Neural cell (in vitro differentiated cells): ENCODE measurements at regions not wholly inside any gene's neighbourhood (a gene's known extent, or its start where the extent isn't known, plus 50 kb on each side); places are given as distances from the start of the nearest gene placed in this dataset.

ENCODE experiments used
- SMC3 ChIP-seq: fragments of 450-650 bp; conservative IDR thresholded peaks from 2 replicates; pipeline ENCODE4 v1.6.1; 2014; ENCODE audit warnings: antibody characterized with exemption, mild to moderate bottlenecking, moderate library complexity; ENCODE audit not compliant: poor library complexity
- TF ChIP-seq, protein P1 (sequence below): fragments of 450-650 bp; IDR thresholded peaks from 2 replicates; pipeline ENCODE4 v1.5.1; 2014; ENCODE audit warnings: antibody characterized with exemption, mild to moderate bottlenecking, moderate library complexity; ENCODE audit not compliant: poor library complexity, severe bottlenecking

DNA sequence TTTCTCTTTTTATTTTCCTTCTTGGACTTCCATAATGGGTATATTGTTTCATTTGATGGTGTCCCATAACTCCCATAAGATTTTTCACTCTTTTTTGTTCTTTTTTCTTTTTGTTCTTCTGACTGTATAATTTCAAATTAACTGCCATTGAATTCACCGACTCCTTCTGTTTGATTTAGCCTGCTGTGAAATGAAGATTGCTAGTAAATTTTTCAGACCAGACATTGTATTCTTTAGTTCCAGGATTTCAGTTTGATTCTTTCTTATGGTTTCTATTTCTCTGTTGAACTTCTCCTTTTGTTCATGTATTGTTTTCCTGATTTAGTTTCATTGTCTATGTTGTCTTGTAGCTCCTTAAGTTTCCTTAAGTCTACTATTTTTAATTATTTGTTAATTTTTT lies 87.6 kb upstream of the SPOPL start:
- TF ChIP-seq, protein P1, sequence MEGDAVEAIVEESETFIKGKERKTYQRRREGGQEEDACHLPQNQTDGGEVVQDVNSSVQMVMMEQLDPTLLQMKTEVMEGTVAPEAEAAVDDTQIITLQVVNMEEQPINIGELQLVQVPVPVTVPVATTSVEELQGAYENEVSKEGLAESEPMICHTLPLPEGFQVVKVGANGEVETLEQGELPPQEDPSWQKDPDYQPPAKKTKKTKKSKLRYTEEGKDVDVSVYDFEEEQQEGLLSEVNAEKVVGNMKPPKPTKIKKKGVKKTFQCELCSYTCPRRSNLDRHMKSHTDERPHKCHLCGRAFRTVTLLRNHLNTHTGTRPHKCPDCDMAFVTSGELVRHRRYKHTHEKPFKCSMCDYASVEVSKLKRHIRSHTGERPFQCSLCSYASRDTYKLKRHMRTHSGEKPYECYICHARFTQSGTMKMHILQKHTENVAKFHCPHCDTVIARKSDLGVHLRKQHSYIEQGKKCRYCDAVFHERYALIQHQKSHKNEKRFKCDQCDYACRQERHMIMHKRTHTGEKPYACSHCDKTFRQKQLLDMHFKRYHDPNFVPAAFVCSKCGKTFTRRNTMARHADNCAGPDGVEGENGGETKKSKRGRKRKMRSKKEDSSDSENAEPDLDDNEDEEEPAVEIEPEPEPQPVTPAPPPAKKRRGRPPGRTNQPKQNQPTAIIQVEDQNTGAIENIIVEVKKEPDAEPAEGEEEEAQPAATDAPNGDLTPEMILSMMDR = no peak
- TF ChIP-seq SMC3 = no peak
